Stomach (tissue), 8 donors: ENCODE measurements at regions not wholly inside any gene's neighbourhood (a gene's known extent, or its start where the extent isn't known, plus 50 kb on each side); places are given as distances from the start of the nearest gene placed in this dataset.

Experiments used
- DNase-seq, 2 donors: peaks; one replicate each; pipeline versions ENCODE4 v3.0.0 to v3.0.0-alpha.2; 2013 to 2019
- H3K27ac ChIP-seq, 5 donors: fragments of 200-600 bp in 4 of 5; sonication (generic) in 4 of 5; one replicate each; pipeline ENCODE4 v1.5.1; 2013 to 2019; ENCODE audit warnings: mild to moderate bottlenecking in 1 of 5, moderate library complexity in 1 of 5
- H3K27me3 ChIP-seq, 3 donors: fragments of 200-600 bp; sonication (generic); one replicate each; pipeline ENCODE4 v1.5.1; 2017 to 2019; ENCODE audit warnings: mixed run types in 1 of 3
- H3K36me3 ChIP-seq, 4 donors: fragments of 200-600 bp; sonication (generic); 1 replicate in 3 of 4; 2 replicates in 1 of 4; pipeline ENCODE4 v1.5.1; 2016 to 2019
- H3K4me1 ChIP-seq, 4 donors: fragments of 200-600 bp; sonication (generic); one replicate each; pipeline ENCODE4 v1.5.1; 2016 to 2019
- H3K4me3 ChIP-seq, 4 donors: fragments of 200-600 bp; sonication (generic) in 3 of 4; one replicate each; pipeline ENCODE4 v1.5.1; 2016 to 2019; ENCODE audit warnings: mild to moderate bottlenecking in 1 of 4
- H3K9me3 ChIP-seq, 4 donors: fragments of 200-600 bp; sonication (generic); one replicate each; pipeline ENCODE4 v1.5.1; 2016 to 2019
- EP300 ChIP-seq: sonication (generic); formaldehyde crosslinking; IDR thresholded peaks from one replicate; pipeline ENCODE4 v1.6.1; 2017; ENCODE audit warnings: antibody characterized with exemption
- POLR2A ChIP-seq, 4 donors: fragments of 450-650 bp; IDR thresholded peaks; one replicate each; pipeline ENCODE4 v1.6.1; 2016; ENCODE audit warnings: antibody characterized with exemption in 4 of 4, control low read depth in 2 of 4, mild to moderate bottlenecking in 1 of 4, moderate library complexity in 1 of 4
- POLR2AphosphoS5 ChIP-seq, 3 donors: sonication (generic); formaldehyde crosslinking; IDR thresholded peaks; one replicate each; pipeline ENCODE4 v1.6.1; 2016; ENCODE audit warnings: antibody characterized with exemption in 3 of 3
- WGBS, 5 donors: extraction: QIAGEN DNeasy Blood & Tissue Kit in 3 of 5; methylation state at CpG; one replicate each; pipeline versions ENCODE4 v1.1.5 to v1.1.7; 2013 to 2018; 5-methylcytosine and 5-hydroxymethylcytosine counted together
- intact Hi-C: fragments of 100-400 bp; cut with DNase I; formaldehyde crosslinking; loops from one replicate; pipeline ENCODE4 v1.15.1; 2023; ENCODE audit warnings: low total_unique reads
- TF ChIP-seq, protein P1 (sequence below), 7 experiments: fragments of 450-650 bp in 4 of 7; fragments of 200-600 bp in 3 of 7; sonication (generic) in 3 of 7; IDR thresholded peaks; one replicate each; pipeline ENCODE4 v1.5.1; 2016 to 2019; ENCODE audit warnings: antibody characterized with exemption in 7 of 7, control low read depth in 2 of 7, mild to moderate bottlenecking in 1 of 7
- donor health status: healthy with polysubstance abuse.
- donor health status: Bipolar disorder and iron deficiency.
- donor health status: healthy.

DNA sequence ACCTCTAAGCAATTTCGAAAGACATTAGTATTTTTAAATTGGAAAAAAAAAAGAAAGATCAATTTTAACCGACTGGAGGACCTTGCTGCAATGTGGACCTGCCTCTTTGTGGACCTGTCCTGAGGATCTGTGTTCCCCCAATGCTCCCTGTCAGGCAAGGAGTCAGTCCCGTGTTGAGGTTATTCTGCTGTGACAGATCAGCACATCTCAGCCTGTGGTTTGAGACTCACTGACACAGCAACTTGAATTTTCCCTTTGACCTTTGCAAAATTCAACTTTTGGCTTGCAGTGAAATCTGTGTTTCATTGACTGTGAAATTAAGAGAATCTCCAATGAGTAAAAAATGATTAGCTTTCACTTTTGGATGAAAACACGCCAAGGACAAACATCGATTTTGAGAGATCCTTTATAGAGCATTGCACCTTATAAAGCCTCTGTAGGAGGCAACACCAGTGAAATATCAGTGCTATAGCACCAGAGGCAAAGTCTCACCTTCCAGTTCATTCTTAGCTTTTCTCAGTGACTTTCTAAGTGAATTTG is 186.9 kb downstream of the GPAT3 start:
- 76 to 84% (median 79%) methylated on average over 5 of the region's 5 CpGs for WGBS, 5 donors
- intact Hi-C loops: no loop called here

DNA sequence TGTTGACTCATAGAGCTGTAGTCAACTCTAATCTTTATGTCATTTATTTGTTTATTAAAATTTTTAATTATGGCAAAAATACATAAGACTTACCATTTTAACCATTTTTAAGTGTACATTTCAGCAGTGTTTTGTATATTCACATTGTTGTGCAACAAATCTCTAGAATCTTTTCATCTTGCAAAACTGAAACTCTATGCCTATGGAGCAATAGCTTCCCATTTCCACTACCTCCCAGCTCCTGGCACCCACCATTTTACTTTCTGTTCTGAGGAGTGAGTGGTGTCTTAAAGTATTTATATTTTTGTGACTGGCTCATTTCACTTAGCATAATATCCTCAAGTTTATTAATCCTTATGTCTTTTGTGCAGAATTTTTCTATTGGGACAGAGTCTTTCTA is 181.0 kb downstream of the GPAT3 start:
- Histone ChIP-seq H3K4me3 (no peak overlapping the region), H3K36me3 (no peaks in the 10 kb centered on the region), H3K9me3 (no peaks in the 10 kb centered on the region), H3K27me3 (no peaks in the 10 kb centered on the region), H3K4me1 (no peaks in the 10 kb centered on the region), H3K27ac (no peak overlapping the region)
- DNase-seq: no peak
- TF ChIP-seq, protein P1, sequence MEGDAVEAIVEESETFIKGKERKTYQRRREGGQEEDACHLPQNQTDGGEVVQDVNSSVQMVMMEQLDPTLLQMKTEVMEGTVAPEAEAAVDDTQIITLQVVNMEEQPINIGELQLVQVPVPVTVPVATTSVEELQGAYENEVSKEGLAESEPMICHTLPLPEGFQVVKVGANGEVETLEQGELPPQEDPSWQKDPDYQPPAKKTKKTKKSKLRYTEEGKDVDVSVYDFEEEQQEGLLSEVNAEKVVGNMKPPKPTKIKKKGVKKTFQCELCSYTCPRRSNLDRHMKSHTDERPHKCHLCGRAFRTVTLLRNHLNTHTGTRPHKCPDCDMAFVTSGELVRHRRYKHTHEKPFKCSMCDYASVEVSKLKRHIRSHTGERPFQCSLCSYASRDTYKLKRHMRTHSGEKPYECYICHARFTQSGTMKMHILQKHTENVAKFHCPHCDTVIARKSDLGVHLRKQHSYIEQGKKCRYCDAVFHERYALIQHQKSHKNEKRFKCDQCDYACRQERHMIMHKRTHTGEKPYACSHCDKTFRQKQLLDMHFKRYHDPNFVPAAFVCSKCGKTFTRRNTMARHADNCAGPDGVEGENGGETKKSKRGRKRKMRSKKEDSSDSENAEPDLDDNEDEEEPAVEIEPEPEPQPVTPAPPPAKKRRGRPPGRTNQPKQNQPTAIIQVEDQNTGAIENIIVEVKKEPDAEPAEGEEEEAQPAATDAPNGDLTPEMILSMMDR (IDR thresholded peaks at IDR 0.05): no peak
- TF ChIP-seq POLR2AphosphoS5 (IDR thresholded peaks at IDR 0.05): no peak
- TF ChIP-seq EP300: no peak
- TF ChIP-seq POLR2A (IDR thresholded peaks at IDR 0.05): no peak
- intact Hi-C loops: no loop called here

More for the DNA sequence above, 186.9 kb downstream of the GPAT3 start:
- Histone ChIP-seq H3K9me3 (no peaks in the 10 kb centered on the region), H3K36me3 (no peaks in the 10 kb centered on the region), H3K4me3 (no peak overlapping the region), H3K27ac (no peak overlapping the region), H3K27me3 (no peaks in the 10 kb centered on the region), H3K4me1 (no peaks in the 10 kb centered on the region)
- TF ChIP-seq, protein P1 (IDR thresholded peaks at IDR 0.05): no peak
- TF ChIP-seq POLR2AphosphoS5 (IDR thresholded peaks at IDR 0.05): no peak
- no peak for TF ChIP-seq POLR2A (IDR thresholded peaks at IDR 0.05)
- TF ChIP-seq EP300: no peak
- no peak for DNase-seq

DNA sequence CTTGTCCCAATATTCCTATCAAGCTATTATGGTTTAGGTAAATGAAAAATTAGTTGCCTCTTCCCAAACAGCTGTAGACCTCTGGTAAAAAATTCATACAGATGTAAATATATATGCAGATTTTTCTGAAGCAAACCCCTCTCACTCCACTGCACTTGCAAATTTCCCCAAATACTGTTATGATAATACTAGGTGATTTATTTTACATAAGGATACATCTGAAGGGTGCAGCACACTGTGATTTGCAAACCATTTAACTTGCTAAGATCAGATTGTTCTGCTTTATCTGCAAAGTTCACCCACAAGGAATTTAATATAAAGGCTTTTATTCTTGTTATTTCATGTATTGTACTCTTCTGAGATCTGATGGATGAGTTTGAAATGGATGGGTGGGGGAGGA is 177.0 kb downstream of the GPAT3 start:
- Histone ChIP-seq H3K27me3 (no peaks in the 10 kb centered on the region), H3K4me1 (no peaks in the 10 kb centered on the region), H3K27ac (no peak overlapping the region), H3K36me3 (no peaks in the 10 kb centered on the region), H3K9me3 (no peaks in the 10 kb centered on the region), H3K4me3 (no peak overlapping the region)
- no peak for DNase-seq
- TF ChIP-seq POLR2A (IDR thresholded peaks at IDR 0.05): no peak
- TF ChIP-seq POLR2AphosphoS5 (IDR thresholded peaks at IDR 0.05): no peak
- TF ChIP-seq, protein P1 (IDR thresholded peaks at IDR 0.05): no peak
- TF ChIP-seq EP300: no peak
- intact Hi-C loops: no loop called here

DNA sequence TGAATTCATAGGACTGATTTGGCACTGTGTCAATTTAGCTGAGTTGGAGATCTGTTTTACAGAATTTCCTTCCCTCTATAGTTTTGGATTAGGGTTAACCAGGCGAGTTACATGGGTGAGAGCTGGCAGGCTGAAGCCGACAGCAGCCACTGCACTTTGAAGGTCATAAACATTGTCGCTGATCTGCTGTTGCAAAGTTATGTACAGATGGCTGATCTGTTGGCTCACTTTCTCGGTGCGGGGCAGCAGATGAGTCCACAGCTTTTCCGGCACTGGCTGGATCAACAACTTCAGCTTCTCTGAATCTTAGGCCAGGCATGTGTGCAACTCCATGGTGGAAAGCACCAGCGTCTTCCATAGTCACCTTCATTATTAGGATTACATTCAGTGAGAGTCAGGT is 173.7 kb downstream of the GPAT3 start:
- no peaks in the 10 kb centered on the region for H3K9me3 ChIP-seq
- no peak overlapping the region for H3K4me3 ChIP-seq
- H3K36me3 ChIP-seq: no peaks in the 10 kb centered on the region
- H3K27ac ChIP-seq: no peak overlapping the region
- DNase-seq: peak in 1 of 2 donors; percentile 13
- TF ChIP-seq, protein P1 (IDR thresholded peaks at IDR 0.05): no peak
- TF ChIP-seq POLR2AphosphoS5 (IDR thresholded peaks at IDR 0.05) (no peak), POLR2A (IDR thresholded peaks at IDR 0.05) (no peak), EP300 (no peak)
- H3K27me3 ChIP-seq: no peaks in the 10 kb centered on the region
- intact Hi-C loops: no loop called here
- WGBS, 5 donors: 75 to 89% (median 85%) methylated on average over 7 of the region's 7 CpGs
- no peaks in the 10 kb centered on the region for H3K4me1 ChIP-seq
